ENCODE measurements at regions not wholly inside any gene's neighbourhood (a gene's known extent, or its start where the extent isn't known, plus 50 kb on each side); places are given as distances from the start of the nearest gene placed in this dataset.

- DNase-seq = no peak
These were observed 735.6 kb downstream of the BRD1 start for GRCh38 chr22:49091917-49092545.

DNA sequence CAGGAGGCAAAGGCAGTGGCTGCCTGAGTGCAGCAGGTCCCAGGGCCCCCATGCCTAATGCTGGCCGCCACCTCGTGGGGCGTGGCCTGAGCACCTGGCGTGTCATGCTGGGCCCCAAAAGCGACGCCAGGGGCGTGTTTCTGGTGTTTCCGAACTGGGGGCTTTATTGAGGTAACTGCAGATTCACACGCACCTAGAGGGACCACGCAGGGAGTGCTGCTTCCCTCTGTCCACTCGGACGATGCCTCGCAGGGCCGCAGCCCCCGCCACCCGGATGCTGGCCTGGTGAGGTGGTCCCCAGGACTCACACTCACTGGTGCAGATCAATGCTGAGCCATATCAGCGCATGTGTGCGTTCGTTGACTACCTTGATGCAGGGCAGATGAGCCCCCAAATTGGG, 736.2 kb downstream of the BRD1 start:
- DNase-seq = no peak

DNA sequence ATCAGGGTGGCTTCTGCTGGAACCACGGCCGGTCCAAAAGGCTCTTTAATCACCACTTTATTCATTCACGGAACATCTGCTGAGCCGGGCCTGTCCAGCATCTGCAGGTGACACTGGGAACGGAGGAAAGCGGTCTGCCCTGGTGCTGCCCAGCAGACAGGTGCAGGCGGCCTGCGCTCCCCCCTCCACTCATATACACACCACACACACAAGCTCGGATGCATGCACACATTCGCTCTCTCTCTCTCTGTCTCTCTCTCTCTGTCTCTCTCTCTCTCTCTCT, 736.9 kb downstream of the BRD1 start:
- no peak for DNase-seq

DNA sequence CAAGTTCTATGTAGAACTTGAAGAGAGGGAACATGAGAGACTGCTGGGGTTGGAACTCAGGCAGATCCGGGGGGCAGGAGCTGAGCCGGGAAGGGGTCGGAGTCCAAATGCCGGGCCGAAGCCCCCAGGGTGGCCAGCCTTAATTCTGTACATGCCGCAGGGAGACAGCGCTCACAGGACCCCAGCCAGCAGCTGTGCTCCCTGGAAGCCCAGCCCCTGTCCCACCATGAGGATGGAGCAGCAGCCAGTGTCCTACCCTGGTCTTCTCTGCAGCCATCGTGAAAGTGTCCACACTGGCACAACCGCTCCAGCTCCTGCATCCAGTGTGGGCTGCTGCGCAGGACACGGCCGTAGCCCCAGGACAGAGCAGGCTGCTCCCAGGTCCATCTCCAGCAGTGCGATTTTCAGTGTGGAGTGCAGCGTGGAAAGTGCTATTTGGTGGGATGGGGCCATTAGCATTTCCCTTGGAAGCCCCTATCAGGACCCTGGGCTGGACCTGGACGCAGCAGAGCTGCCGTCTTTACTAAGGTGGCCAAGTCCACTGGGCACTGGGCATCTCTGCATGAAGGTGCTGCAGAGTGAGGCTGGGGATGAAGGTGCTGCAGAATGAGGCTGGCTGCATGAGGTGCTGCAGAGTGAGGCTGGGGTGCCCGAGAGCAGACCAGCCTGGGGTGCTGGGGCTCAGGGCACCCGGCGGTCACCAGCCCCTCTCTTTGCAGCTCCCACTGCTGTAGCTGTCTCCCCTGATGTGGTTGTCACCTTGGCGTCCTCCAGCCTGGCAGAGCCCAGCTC, 737.4 kb downstream of the BRD1 start:
- DNase-seq = no peak

GRCh38 chr22:49088801-49089791, 738.6 kb downstream of the BRD1 start:
- no peak for DNase-seq

DNA sequence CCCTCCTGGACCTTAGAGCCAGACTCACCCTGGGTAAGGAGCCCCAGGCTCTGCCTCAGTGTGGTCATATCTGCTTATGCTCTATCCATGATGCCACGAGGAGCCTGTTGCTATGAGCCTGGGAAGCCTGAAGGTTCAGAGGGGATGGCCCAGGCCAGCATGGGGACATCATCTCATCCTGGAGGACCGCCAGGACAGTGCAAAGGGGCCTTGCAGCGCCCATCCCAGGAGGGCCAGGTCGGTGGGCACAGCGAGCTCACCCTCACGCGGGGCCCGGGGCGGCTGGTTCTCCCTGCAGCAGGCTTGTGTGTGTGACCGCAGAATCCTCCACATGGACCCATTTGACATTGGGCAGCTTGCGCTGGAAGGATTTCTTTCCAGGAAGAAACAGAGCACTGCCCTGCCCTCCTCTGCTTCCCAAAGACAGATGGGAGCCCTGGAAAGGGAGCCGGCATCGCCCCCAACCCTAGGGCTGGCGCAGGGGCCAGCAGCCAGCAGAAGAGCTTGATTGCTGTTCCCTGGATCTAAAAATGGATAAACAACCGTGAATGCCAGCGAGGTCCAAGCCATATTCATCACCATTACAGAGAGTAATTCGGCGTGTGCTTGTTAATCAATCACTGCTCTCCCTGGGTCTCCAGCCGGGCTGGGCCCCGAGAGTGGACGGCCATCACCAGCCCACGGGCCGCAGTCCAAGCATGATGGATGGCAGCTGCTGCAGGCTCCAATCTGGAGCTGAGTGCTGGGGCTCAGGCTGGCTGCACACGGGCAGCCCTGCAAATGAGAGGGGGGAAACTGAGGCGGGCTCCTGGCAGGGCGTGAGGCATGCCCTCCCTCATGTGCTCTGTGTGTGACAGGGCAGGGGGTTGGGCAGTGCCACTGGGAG, 739.7 kb downstream of the BRD1 start:
- no peak for DNase-seq

GRCh38 chr22:49087198-49087597, 740.5 kb downstream of the BRD1 start:
- no peak for DNase-seq

DNA sequence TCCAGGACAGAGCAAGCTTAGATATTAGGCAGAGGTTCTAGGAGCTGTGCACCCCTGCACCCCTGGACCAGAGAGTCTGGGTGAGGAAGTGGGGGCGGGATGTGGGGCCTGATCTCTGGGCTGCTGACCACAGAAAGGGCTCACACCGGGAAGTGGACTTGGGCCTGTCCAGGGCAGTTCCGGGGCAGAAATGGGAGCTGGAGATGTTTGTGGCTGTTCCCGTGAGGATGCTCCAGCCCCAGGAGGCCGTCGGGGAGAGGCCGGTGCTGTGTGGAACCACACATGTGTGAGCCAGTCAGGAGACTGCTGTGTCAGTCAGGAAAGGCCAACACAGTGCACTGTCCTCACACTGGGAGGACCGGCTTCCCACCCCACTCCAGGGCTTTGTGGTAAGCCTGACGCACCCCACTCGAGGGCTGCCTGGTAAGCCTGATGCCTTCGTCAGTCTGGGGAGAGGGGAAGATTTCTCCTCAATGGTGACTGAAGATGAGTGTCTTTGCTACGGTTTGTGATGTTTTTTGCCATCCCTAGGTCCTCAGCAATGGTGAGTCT, 741.0 kb downstream of the BRD1 start:
- DNase-seq = no peak

DNA sequence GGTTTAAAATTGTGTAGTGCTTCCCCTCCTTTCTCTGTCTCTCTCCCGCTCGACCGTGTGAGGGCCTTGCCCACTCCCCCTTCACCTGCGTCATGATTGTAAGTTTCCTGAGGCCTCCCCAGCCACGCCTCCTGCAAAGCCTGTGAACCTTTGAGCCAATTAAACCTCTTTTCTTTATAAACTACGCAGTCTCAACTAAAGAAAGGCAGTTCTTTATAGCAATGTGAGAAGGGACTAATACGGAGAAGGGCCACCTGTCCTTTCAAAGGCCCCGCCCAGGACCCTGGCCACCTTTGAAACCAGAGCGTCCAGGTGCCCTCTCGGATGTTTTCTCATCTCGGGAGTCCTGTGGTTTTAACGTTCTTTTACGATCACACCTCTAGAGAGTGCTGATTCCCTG, 741.5 kb downstream of the BRD1 start:
- no peak for DNase-seq

DNA sequence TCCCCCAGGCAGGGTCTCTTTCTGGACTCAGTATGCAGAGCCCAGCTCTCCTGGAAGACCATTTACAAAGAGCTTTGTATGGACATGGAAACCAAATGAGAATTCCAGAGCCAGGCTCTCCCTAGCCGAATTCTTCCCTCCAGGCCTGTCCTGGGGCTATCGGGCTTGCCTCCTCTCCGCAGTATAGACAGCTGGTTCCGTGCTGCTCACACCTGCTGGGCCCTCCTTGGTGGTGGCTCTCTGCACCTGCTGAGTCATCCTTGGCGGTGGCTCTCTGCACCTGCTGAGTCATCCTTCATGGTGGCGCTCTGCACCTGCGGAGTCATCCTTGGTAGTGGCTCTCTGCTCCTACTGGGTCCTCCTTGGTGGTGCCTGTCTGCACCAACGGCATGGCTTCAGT, 743.5 kb downstream of the BRD1 start:
- DNase-seq = no peak

DNA sequence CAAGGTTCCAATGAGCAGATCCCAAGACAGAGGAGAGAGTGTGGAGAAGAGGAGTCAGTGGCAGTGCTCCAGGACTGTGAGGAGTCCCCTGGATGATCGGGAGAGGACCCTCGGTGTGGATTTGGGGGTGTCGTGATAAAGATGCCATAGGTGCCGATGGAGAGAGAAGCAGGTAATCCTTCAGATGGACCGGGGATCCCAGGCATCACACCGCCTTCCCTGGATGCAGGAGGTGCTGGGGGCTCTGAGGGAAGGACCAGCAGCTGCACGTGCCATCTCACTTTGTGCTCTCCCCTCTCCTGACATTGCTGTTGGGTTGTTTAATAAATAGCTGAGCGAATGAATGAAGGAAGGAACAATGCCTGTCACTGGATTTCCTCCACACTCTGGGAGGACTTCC, 744.1 kb downstream of the BRD1 start:
- DNase-seq = no peak

DNA sequence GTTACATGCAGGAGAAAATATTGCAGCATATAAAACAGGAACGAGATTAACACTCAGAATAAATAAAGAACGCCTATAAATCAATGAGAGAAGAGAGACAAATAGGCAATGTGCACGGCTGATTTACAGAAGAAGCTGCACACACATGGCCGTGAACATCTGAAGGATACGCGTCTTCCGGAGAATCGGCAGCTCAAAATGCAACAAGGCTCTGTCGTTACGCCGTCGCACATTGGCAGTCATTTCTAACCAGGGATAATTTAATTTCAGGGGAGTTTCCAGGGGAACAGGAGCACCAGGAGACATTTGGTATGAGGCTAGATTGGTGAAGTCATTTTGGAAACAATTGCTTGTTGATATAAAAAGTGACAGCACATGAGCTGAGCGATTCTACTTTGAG, 745.2 kb downstream of the BRD1 start:
- no peak for DNase-seq

- no peak for DNase-seq
These were observed 745.7 kb downstream of the BRD1 start for GRCh38 chr22:49081926-49082325.

- no peak for DNase-seq
These were observed 746.4 kb downstream of the BRD1 start for GRCh38 chr22:49081261-49081666.

DNA sequence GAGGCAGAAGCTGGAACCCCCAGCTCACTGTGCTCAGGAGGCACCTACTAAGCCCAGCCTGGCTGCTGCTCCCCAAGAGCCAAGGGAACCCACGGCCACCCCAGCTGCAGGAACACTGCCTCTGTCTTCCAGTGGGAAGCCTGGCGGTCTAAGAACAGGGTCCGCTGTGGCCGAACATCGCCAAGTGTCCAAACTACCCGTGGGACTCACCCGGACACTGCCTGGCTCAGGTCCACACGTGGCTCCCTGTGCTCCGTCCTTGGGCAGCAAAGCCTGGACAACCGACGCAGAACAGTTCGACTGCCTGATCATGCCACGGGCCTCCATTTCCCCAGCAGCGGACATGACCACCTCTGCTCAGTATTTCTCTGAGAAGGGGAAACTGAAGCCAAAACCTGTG, 747.0 kb downstream of the BRD1 start:
- DNase-seq = no peak

- DNase-seq = no peak
These were observed 747.8 kb downstream of the BRD1 start for GRCh38 chr22:49079743-49080500.

- no peak for DNase-seq
These were observed 748.5 kb downstream of the BRD1 start for GRCh38 chr22:49079027-49079725.

DNA sequence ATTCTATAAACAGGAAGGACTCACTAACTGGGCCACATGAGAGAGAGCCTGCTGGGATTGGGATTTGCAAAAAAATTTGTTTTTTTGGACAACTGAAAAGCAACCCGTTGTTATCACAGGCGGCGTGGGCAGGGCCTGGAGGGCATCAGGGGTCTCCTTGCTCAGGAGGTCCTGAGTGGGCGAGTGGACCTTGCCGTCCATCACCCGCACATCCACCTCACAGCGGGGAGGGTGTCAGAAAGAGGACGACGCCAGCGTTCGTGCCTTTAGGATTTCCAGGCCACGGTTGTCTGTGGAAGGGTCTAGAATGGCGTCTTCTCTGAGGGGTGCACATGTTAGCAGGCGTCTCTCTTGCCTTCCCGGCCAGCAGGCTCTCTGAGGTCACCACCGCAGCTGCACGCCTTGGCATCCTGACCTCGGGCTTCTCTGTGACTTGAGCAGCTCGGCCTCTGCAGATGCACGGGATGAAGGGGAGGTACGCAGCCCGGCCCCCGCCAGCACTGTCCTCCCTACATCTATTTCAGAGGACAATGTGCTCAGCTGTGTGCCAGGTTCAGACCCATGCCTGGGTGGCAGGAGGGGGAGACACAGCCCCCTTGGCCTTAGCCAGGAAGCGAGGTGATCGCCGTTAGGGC, 749.5 kb downstream of the BRD1 start:
- DNase-seq = no peak

DNA sequence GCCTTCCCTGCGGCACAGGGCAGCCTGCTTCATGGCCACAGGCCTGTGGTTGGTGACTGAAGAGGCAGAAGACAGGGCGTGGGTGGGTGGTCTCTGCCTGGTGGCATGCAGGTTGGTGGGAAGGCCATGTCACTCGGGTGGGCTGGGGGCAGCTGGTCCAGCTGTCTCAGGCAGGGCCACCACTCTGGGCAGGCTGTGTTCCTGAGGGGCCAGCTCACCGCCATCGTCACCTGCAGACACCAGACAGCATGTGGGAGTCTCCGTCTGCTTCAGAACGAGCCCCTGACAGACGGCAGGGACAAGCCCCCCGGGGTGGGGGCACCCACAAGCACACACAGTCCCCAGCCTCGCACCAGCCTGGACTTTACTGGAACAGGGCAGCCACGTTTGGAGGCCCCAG, 750.1 kb downstream of the BRD1 start:
- DNase-seq = no peak

DNA sequence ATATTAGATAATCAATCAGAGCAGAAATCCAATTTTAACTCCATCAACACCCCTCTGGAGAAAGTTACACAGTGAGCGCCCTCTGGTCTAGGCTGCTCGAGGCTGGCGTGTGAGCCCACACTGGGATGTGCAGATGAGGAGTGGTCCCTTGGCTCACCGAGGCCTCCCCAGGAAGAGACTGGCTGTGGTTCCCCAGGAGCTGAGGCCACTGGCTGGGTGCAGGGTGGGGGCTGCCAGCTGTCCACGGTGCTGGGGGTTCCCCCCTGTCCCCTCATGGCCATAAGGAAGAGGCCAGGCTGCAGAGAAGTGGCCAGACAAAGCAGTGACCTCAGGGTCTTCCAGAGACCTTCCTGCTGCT, 750.7 kb downstream of the BRD1 start:
- no peak for DNase-seq

Data from NCI-H1930 (cell line).